ENCODE measurements at regions not wholly inside any gene's neighbourhood (a gene's known extent, or its start where the extent isn't known, plus 50 kb on each side); places are given as distances from the start of the nearest gene placed in this dataset.

DNA sequence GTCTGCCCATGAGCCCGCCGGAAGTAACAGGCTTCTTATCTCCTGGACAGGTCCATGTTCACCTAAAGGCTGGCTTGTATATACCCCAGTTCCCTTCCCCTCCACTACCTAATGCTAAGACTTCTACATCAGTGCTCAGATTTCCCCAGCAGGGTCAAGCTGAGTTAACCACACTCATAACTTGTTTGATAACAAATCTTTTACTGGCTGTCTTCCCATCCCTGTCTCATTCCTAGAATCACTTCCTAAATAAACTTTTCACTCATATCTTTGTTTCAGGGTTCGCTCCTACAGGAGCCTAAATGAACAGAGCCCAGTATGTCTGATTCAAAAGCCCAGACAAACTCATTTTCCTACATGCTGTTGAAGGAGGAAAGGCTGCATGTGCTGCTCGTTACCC lies 94.0 kb upstream of the SOX11 start:
- H3K4me2 ChIP-seq (ENCODE audit: low read depth, low read length, poor library complexity, severe bottlenecking): no peak overlapping the region
- no peak overlapping the region for H3K9ac ChIP-seq (ENCODE audit: low read depth, low read length, poor library complexity, severe bottlenecking)
- no peaks in the 10 kb centered on the region for H3K27me3 ChIP-seq (ENCODE audit: insufficient read depth, low read length, poor library complexity, severe bottlenecking)
- no peaks in the 10 kb centered on the region for H3K9me3 ChIP-seq (ENCODE audit: insufficient read depth, low read depth, low read length)
- H2AFZ ChIP-seq (ENCODE audit: low read length): no peak overlapping the region
- H3K36me3 ChIP-seq (ENCODE audit: insufficient read depth, low read length): no peaks in the 10 kb centered on the region
- H3K4me1 ChIP-seq (ENCODE audit: insufficient read depth, low read length, poor library complexity, severe bottlenecking): no peaks in the 10 kb centered on the region
- H3K9me2 ChIP-seq (replicated peaks; ENCODE audit: low read depth, low read length): no peaks in the 10 kb centered on the region
- H3K4me3 ChIP-seq (ENCODE audit: low read length, poor library complexity, severe bottlenecking): no peak overlapping the region
- H3F3A ChIP-seq (ENCODE audit: low read depth): no peaks in the 10 kb centered on the region
- no peaks in the 10 kb centered on the region for H4K20me1 ChIP-seq (ENCODE audit: insufficient read depth, low read length, poor library complexity, severe bottlenecking)
- no peak for TF ChIP-seq EZH2phosphoT487 (IDR thresholded peaks at IDR 0.05; ENCODE audit: borderline replicate concordance)
- TF ChIP-seq, protein P1, sequence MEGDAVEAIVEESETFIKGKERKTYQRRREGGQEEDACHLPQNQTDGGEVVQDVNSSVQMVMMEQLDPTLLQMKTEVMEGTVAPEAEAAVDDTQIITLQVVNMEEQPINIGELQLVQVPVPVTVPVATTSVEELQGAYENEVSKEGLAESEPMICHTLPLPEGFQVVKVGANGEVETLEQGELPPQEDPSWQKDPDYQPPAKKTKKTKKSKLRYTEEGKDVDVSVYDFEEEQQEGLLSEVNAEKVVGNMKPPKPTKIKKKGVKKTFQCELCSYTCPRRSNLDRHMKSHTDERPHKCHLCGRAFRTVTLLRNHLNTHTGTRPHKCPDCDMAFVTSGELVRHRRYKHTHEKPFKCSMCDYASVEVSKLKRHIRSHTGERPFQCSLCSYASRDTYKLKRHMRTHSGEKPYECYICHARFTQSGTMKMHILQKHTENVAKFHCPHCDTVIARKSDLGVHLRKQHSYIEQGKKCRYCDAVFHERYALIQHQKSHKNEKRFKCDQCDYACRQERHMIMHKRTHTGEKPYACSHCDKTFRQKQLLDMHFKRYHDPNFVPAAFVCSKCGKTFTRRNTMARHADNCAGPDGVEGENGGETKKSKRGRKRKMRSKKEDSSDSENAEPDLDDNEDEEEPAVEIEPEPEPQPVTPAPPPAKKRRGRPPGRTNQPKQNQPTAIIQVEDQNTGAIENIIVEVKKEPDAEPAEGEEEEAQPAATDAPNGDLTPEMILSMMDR (conservative IDR thresholded peaks at IDR 0.05; ENCODE audit: low read length): no peak
- no peaks in the 10 kb centered on the region for H3K79me2 ChIP-seq (ENCODE audit: insufficient read depth, low read length)

DNA sequence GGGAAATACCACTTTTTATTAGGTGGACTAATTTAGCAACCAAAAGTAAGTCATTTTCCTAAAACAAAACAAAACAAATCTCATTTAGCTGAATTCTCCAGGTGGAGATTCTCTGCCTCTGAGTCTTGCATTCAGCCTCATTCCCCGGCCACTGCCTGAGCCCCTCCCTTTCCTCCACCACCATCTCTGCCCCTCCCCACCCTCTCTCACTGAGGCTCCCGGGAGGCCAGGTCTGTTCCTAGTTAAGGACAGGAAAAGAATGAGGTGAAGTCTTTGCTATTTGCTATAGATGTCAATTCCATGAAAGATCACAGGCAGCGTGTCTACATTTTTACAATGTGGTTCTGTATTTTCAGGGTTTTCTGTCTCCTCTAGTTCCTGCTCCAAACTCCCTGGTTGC lies 83.0 kb upstream of the SOX11 start:
- Histone ChIP-seq H3K36me3 (ENCODE audit: insufficient read depth, low read length) (no peaks in the 10 kb centered on the region), H3K4me1 (ENCODE audit: insufficient read depth, low read length, poor library complexity, severe bottlenecking) (no peaks in the 10 kb centered on the region), H3K9me3 (ENCODE audit: insufficient read depth, low read depth, low read length) (no peaks in the 10 kb centered on the region), H4K20me1 (ENCODE audit: insufficient read depth, low read length, poor library complexity, severe bottlenecking) (no peaks in the 10 kb centered on the region), H3K27me3 (ENCODE audit: insufficient read depth, low read length, poor library complexity, severe bottlenecking) (no peaks in the 10 kb centered on the region), H3K4me3 (ENCODE audit: low read length, poor library complexity, severe bottlenecking) (no peak overlapping the region), H3F3A (ENCODE audit: low read depth) (no peaks in the 10 kb centered on the region), H3K4me2 (ENCODE audit: low read depth, low read length, poor library complexity, severe bottlenecking) (no peak overlapping the region), H2AFZ (ENCODE audit: low read length) (no peak overlapping the region), H3K9me2 (replicated peaks; ENCODE audit: low read depth, low read length) (no peaks in the 10 kb centered on the region), H3K9ac (ENCODE audit: low read depth, low read length, poor library complexity, severe bottlenecking) (no peak overlapping the region), H3K79me2 (ENCODE audit: insufficient read depth, low read length) (no peaks in the 10 kb centered on the region)
- TF ChIP-seq, protein P1 (conservative IDR thresholded peaks at IDR 0.05; ENCODE audit: low read length): no peak
- no peak for TF ChIP-seq EZH2phosphoT487 (IDR thresholded peaks at IDR 0.05; ENCODE audit: borderline replicate concordance)

DNA sequence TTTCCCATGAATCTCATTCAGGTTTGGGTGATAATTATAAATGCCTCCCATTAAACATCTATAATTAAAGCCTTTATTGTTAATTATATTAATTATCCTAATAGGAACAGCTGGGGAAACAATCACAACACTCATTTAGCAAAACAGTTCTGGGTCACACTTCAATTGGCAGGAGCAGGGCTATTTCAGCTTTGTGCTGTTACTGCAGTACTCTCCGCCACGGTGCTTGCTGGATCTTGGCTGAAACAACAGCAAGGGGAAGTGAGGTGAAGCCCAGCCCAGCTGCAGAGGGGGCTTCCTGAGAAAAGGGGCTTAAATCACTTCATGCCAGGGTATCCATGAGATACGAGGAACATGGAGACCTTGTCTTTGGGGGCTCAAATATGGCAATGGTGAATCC lies 79.5 kb upstream of the SOX11 start:
- H3K79me2 ChIP-seq (ENCODE audit: insufficient read depth, low read length): no peaks in the 10 kb centered on the region

More for the DNA sequence above, 79.5 kb upstream of the SOX11 start:
- TF ChIP-seq, protein P1 (conservative IDR thresholded peaks at IDR 0.05; ENCODE audit: low read length): no peak
- no peak for TF ChIP-seq EZH2phosphoT487 (IDR thresholded peaks at IDR 0.05; ENCODE audit: borderline replicate concordance)
- no peak overlapping the region for H3K9ac ChIP-seq (ENCODE audit: low read depth, low read length, poor library complexity, severe bottlenecking)
- H3K4me1 ChIP-seq (ENCODE audit: insufficient read depth, low read length, poor library complexity, severe bottlenecking): no peaks in the 10 kb centered on the region
- no peaks in the 10 kb centered on the region for H3F3A ChIP-seq (ENCODE audit: low read depth)
- H3K4me3 ChIP-seq (ENCODE audit: low read length, poor library complexity, severe bottlenecking): no peak overlapping the region
- H4K20me1 ChIP-seq (ENCODE audit: insufficient read depth, low read length, poor library complexity, severe bottlenecking): no peaks in the 10 kb centered on the region
- H3K36me3 ChIP-seq (ENCODE audit: insufficient read depth, low read length): no peaks in the 10 kb centered on the region
- H2AFZ ChIP-seq (ENCODE audit: low read length): no peak overlapping the region
- no peak overlapping the region for H3K4me2 ChIP-seq (ENCODE audit: low read depth, low read length, poor library complexity, severe bottlenecking)
- H3K9me3 ChIP-seq (ENCODE audit: insufficient read depth, low read depth, low read length): no peaks in the 10 kb centered on the region
- H3K27me3 ChIP-seq (ENCODE audit: insufficient read depth, low read length, poor library complexity, severe bottlenecking): no peaks in the 10 kb centered on the region
- no peaks in the 10 kb centered on the region for H3K9me2 ChIP-seq (replicated peaks; ENCODE audit: low read depth, low read length)
